ENCODE measurements at regions not wholly inside any gene's neighbourhood (a gene's known extent, or its start where the extent isn't known, plus 50 kb on each side); places are given as distances from the start of the nearest gene placed in this dataset.
A peak's percentile ranks its signal among the peaks of the same experiment; 100 is the strongest.

DNA sequence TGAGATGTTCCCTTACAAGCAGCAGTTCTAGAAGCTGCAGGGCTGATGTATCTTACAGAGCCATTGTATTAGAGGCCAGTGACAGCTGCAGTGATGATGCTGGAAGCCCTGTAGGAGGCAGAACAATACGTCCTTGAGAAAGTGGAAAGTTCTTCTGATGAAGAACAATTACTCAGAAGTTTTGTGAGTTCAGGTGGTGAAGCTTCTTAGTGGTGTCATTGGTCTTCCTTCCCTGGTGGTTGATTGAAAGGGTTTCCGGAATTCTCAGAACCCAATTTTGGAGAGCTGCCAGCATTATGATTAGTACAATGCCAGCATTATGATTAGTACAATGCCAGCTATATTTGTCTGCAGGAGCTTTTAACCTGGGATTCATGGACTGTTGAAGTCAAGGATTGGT lies 356.4 kb downstream of the MFSD1 start:
- WGBS, 2 donors, result 26 to 38% methylated on average over 2 of the region's 2 CpGs
- Histone ChIP-seq H3K9me3 (no peaks in the 10 kb centered on the region), H3K27ac (no peak overlapping the region), H3K36me3 (no peaks in the 10 kb centered on the region), H3K27me3 (no peaks in the 10 kb centered on the region), H3K4me3 (no peak overlapping the region), H3K4me1 (no peaks in the 10 kb centered on the region)
- no peak for DNase-seq
- TF ChIP-seq, protein P1, sequence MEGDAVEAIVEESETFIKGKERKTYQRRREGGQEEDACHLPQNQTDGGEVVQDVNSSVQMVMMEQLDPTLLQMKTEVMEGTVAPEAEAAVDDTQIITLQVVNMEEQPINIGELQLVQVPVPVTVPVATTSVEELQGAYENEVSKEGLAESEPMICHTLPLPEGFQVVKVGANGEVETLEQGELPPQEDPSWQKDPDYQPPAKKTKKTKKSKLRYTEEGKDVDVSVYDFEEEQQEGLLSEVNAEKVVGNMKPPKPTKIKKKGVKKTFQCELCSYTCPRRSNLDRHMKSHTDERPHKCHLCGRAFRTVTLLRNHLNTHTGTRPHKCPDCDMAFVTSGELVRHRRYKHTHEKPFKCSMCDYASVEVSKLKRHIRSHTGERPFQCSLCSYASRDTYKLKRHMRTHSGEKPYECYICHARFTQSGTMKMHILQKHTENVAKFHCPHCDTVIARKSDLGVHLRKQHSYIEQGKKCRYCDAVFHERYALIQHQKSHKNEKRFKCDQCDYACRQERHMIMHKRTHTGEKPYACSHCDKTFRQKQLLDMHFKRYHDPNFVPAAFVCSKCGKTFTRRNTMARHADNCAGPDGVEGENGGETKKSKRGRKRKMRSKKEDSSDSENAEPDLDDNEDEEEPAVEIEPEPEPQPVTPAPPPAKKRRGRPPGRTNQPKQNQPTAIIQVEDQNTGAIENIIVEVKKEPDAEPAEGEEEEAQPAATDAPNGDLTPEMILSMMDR (IDR thresholded peaks at IDR 0.05), result no peak
- TF ChIP-seq POLR2A (IDR thresholded peaks at IDR 0.05), result no peak
- intact Hi-C loops (cut with DNase I), result no loop called here

DNA sequence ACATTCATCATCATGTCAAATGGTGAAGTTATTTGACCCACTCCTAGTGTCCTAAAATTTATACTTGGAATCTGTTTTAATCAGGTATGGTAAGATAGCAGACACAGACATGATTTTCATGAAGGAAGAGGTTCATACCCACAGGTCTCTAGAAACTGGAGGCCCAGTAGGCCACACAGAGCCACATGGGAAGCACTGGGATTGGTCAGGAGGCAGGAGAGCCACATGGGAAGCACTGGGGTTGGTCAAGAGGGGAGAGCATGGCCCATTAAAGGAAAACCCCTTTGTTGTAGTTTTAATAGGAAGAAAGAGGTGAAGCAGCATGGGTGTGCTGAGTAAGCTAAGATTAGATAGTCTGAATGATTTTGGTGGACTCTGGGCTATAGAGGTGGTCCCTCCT lies 356.9 kb downstream of the MFSD1 start:
- no peaks in the 10 kb centered on the region for H3K9me3 ChIP-seq
- H3K36me3 ChIP-seq, result no peaks in the 10 kb centered on the region
- no peaks in the 10 kb centered on the region for H3K4me1 ChIP-seq
- intact Hi-C loops (cut with DNase I), result no loop called here
- H3K27me3 ChIP-seq, result no peaks in the 10 kb centered on the region
- no peak for DNase-seq
- TF ChIP-seq, protein P1 (IDR thresholded peaks at IDR 0.05), result no peak
- no peak for TF ChIP-seq POLR2A (IDR thresholded peaks at IDR 0.05)
- H3K27ac ChIP-seq, result no peak overlapping the region
- no peak overlapping the region for H3K4me3 ChIP-seq

DNA sequence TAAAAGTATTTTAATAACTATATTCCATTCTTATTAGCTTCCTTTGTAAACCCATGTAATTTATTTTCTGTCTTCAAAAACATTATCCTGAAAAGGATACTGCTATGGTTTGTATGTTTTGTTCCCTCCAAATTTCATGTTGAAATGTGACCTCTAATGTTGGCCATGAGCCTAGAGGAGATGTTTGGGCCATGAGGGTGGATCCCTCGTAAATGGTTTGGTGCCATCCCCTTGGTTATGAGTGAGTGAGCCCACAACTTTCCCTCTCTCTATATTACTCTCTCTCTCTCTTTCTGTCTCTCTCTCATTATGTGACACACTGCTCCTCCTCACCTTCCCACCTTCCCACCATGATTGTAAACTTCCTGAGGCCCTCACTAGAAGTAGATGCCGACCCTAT lies 357.7 kb downstream of the MFSD1 start:
- 56 to 61% methylated on average over 2 of the region's 2 CpGs for WGBS, 2 donors
- DNase-seq, result no peak
- Histone ChIP-seq H3K36me3 (no peaks in the 10 kb centered on the region), H3K27ac (no peak overlapping the region), H3K4me1 (no peaks in the 10 kb centered on the region), H3K27me3 (no peaks in the 10 kb centered on the region), H3K9me3 (no peaks in the 10 kb centered on the region), H3K4me3 (no peak overlapping the region)
- intact Hi-C loops (cut with DNase I), result no loop called here
- TF ChIP-seq, protein P1 (IDR thresholded peaks at IDR 0.05), result no peak
- TF ChIP-seq POLR2A (IDR thresholded peaks at IDR 0.05), result no peak

DNA sequence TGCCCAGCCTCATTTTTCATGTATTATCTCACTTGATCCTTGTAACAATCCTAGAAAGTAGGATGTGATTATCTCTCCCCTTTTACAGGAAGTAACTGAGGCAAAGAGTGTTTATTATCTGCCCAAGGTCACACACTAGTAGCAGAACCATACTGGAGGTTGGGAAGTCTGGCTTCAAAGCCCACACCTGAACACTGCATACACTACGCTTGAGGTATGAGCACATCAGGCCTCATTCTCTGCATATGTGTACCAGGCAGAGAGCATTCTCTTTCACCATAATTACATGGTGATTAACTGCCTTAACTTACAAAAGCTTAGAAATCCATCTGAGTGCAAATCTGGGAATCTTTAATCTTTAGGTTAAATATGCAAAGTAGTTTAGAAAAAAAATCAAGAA lies 361.8 kb downstream of the MFSD1 start:
- WGBS, 2 donors, result 71 to 89% methylated on average over 1 of the region's 1 CpG
- TF ChIP-seq POLR2A (IDR thresholded peaks at IDR 0.05), result no peak
- TF ChIP-seq, protein P1 (IDR thresholded peaks at IDR 0.05), result no peak
- Histone ChIP-seq H3K4me1 (no peaks in the 10 kb centered on the region), H3K9me3 (no peaks in the 10 kb centered on the region), H3K4me3 (no peak overlapping the region), H3K27me3 (no peaks in the 10 kb centered on the region), H3K36me3 (no peaks in the 10 kb centered on the region), H3K27ac (peak overlapping the region in 2 of 4 donors; percentile 34 to 42)
- intact Hi-C loops (cut with DNase I), result no loop called here
- no peak for DNase-seq

DNA sequence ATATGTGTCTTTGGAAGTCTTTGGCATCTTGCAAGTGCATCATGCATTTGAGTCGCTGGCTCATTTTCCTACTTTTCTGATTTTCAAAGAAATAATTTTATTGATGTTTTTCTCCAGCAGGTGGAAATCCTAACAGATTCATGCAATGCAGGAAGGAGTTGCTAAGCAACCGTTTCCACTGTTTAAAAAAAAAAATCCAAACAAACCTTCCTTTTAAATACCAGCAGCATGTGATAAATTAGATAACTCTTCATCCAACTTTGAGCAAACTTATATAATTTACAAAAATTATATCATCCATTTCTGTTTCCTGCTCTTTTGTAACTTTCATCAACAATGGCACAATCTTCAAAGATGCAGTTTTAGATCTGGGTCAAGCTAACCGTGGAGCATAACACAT lies 364.1 kb downstream of the MFSD1 start:
- H3K9me3 ChIP-seq, result no peaks in the 10 kb centered on the region
- no peaks in the 10 kb centered on the region for H3K27me3 ChIP-seq
- WGBS, 2 donors, result 40 to 54% methylated on average over 3 of the region's 3 CpGs
- no peak for DNase-seq
- peaks cover 0 to 4% (median 3%) of the 10 kb centered on the region in 3 donors for H3K4me1 ChIP-seq
- no peak for TF ChIP-seq POLR2A (IDR thresholded peaks at IDR 0.05)
- TF ChIP-seq, protein P1 (IDR thresholded peaks at IDR 0.05), result no peak
- no peak overlapping the region for H3K27ac ChIP-seq
- H3K4me3 ChIP-seq, result no peak overlapping the region
- intact Hi-C loops (cut with DNase I), result no loop called here
- H3K36me3 ChIP-seq, result no peaks in the 10 kb centered on the region
